ENCODE measurements at regions not wholly inside any gene's neighbourhood (a gene's known extent, or its start where the extent isn't known, plus 50 kb on each side); places are given as distances from the start of the nearest gene placed in this dataset.

GRCh38 chr1:30527511-30528140 is 195.8 kb downstream of the MATN1 start:
- Mint-ChIP-seq H3K4me1 (ENCODE audit: unreplicated experiment) (peaks cover 3% of the 10 kb centered on the region), H3K4me3 (ENCODE audit: unreplicated experiment) (no peak overlapping the region), H3K36me3 (ENCODE audit: low read depth, unreplicated experiment) (no peaks in the 10 kb centered on the region), H3K9me3 (ENCODE audit: unreplicated experiment) (no peaks in the 10 kb centered on the region), H3K27me3 (ENCODE audit: unreplicated experiment) (peaks cover 1% of the 10 kb centered on the region), H3K27ac (ENCODE audit: unreplicated experiment) (no peak overlapping the region)
- DNase-seq (ENCODE audit: low spot score): no peak
- TF ChIP-seq, protein P1, sequence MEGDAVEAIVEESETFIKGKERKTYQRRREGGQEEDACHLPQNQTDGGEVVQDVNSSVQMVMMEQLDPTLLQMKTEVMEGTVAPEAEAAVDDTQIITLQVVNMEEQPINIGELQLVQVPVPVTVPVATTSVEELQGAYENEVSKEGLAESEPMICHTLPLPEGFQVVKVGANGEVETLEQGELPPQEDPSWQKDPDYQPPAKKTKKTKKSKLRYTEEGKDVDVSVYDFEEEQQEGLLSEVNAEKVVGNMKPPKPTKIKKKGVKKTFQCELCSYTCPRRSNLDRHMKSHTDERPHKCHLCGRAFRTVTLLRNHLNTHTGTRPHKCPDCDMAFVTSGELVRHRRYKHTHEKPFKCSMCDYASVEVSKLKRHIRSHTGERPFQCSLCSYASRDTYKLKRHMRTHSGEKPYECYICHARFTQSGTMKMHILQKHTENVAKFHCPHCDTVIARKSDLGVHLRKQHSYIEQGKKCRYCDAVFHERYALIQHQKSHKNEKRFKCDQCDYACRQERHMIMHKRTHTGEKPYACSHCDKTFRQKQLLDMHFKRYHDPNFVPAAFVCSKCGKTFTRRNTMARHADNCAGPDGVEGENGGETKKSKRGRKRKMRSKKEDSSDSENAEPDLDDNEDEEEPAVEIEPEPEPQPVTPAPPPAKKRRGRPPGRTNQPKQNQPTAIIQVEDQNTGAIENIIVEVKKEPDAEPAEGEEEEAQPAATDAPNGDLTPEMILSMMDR (IDR thresholded peaks at IDR 0.05; ENCODE audit: unreplicated experiment): no peak

- Mint-ChIP-seq H3K4me3 (ENCODE audit: unreplicated experiment) (no peak overlapping the region), H3K27ac (ENCODE audit: unreplicated experiment) (no peak overlapping the region), H3K36me3 (ENCODE audit: low read depth, unreplicated experiment) (no peaks in the 10 kb centered on the region), H3K9me3 (ENCODE audit: unreplicated experiment) (no peaks in the 10 kb centered on the region), H3K4me1 (ENCODE audit: unreplicated experiment) (peaks cover 7% of the 10 kb centered on the region), H3K27me3 (ENCODE audit: unreplicated experiment) (peaks cover 3% of the 10 kb centered on the region)
- TF ChIP-seq, protein P1 (IDR thresholded peaks at IDR 0.05; ENCODE audit: unreplicated experiment): no peak
- no peak for DNase-seq (ENCODE audit: low spot score)
Observed at GRCh38 chr1:30526652-30527345, 196.6 kb downstream of the MATN1 start.

GRCh38 chr1:30525971-30526651 is 197.3 kb downstream of the MATN1 start:
- Mint-ChIP-seq H3K4me1 (ENCODE audit: unreplicated experiment) (peaks cover 7% of the 10 kb centered on the region), H3K36me3 (ENCODE audit: low read depth, unreplicated experiment) (no peaks in the 10 kb centered on the region), H3K4me3 (ENCODE audit: unreplicated experiment) (no peak overlapping the region), H3K27me3 (ENCODE audit: unreplicated experiment) (peaks cover 3% of the 10 kb centered on the region), H3K27ac (ENCODE audit: unreplicated experiment) (no peak overlapping the region), H3K9me3 (ENCODE audit: unreplicated experiment) (no peaks in the 10 kb centered on the region)
- TF ChIP-seq, protein P1 (IDR thresholded peaks at IDR 0.05; ENCODE audit: unreplicated experiment): no peak
- DNase-seq (ENCODE audit: low spot score): no peak

GRCh38 chr1:30525631-30525970 is 197.8 kb downstream of the MATN1 start:
- no peaks in the 10 kb centered on the region for H3K9me3 Mint-ChIP-seq (ENCODE audit: unreplicated experiment)
- TF ChIP-seq, protein P1 (IDR thresholded peaks at IDR 0.05; ENCODE audit: unreplicated experiment): no peak
- H3K4me3 Mint-ChIP-seq (ENCODE audit: unreplicated experiment): no peak overlapping the region
- no peak for DNase-seq (ENCODE audit: low spot score)
- H3K36me3 Mint-ChIP-seq (ENCODE audit: low read depth, unreplicated experiment): no peaks in the 10 kb centered on the region
- peaks cover 3% of the 10 kb centered on the region for H3K27me3 Mint-ChIP-seq (ENCODE audit: unreplicated experiment)
- H3K27ac Mint-ChIP-seq (ENCODE audit: unreplicated experiment): no peak overlapping the region
- peaks cover 5% of the 10 kb centered on the region for H3K4me1 Mint-ChIP-seq (ENCODE audit: unreplicated experiment)

Data from endothelial cell (in vitro differentiated cells).